ENCODE measurements at regions not wholly inside any gene's neighbourhood (a gene's known extent, or its start where the extent isn't known, plus 50 kb on each side); places are given as distances from the start of the nearest gene placed in this dataset.

DNA sequence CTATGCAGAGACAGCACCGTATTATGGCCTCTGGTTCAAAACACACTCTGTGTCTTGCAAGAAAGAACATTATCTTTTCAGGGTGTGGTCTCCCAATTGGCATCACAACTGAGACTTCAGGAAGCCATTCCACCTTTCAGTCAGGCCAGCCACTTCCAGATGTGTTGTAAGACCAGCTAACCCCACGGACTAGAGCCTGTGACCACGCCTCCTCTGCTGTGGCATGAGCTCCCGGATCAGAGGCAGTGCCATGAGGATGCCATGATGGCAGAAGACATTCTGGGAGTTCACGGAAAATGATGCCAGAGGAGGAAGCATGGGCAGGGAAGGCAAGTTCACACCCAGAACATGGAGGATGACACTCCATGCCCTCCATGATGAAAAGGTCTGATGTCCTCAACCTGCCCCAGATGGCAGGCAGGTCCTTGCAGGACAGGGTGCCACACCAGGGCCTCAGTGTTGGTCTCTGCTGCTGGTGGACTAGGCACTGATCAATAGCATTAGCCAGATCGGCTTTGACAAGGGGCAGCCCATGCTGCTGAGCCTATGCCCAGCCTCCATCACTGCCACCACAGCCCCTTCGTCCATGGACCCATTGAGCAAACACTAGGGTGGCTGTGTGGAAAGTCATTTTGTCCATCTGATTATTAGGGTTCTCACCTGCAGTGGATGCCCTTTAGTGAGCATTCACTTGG is 341.6 kb downstream of the MATN1 start:
- Histone ChIP-seq H3K36me3 (ENCODE audit: insufficient read depth) (no peaks in the 10 kb centered on the region), H3K79me2 (ENCODE audit: insufficient read depth, low read depth) (no peaks in the 10 kb centered on the region), H3K4me1 (ENCODE audit: low read depth, poor library complexity, severe bottlenecking) (no peaks in the 10 kb centered on the region), H3K27ac (no peak overlapping the region), H3K27me3 (ENCODE audit: insufficient read depth, low read depth) (no peaks in the 10 kb centered on the region; the same call in 1 of the 2 replicates), H3K4me3 (IDR thresholded peaks at IDR 0.05; ENCODE audit: insufficient read depth, low read depth, low read length) (no peak overlapping the region), H3K9ac (no peak overlapping the region), H4K20me1 (ENCODE audit: insufficient read depth) (no peaks in the 10 kb centered on the region), H2AFZ (ENCODE audit: low read depth) (no peak overlapping the region), H3K4me2 (no peak overlapping the region)
- TF ChIP-seq, protein P1, sequence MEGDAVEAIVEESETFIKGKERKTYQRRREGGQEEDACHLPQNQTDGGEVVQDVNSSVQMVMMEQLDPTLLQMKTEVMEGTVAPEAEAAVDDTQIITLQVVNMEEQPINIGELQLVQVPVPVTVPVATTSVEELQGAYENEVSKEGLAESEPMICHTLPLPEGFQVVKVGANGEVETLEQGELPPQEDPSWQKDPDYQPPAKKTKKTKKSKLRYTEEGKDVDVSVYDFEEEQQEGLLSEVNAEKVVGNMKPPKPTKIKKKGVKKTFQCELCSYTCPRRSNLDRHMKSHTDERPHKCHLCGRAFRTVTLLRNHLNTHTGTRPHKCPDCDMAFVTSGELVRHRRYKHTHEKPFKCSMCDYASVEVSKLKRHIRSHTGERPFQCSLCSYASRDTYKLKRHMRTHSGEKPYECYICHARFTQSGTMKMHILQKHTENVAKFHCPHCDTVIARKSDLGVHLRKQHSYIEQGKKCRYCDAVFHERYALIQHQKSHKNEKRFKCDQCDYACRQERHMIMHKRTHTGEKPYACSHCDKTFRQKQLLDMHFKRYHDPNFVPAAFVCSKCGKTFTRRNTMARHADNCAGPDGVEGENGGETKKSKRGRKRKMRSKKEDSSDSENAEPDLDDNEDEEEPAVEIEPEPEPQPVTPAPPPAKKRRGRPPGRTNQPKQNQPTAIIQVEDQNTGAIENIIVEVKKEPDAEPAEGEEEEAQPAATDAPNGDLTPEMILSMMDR (conservative IDR thresholded peaks at IDR 0.05; ENCODE audit: low read depth, low read length), result no peak

DNA sequence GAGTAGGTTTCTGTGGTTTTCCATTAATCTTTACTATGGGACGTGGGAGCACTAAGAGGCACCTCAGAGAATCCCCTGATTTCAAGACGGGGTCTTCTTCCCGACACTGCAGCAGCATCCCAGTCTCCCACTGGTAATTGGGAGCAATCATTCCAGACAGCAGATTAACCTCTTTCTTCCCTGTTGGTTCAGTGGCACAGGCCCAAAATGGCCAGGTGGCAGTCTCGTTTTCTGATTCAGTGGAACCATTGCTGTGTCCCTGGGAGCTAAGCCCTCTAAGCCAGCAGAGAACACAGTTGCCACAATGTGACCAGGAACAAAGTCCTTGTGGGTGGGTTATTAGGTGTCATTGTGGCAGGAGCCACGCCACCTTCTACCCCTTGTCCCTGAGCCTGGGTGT is 342.1 kb downstream of the MATN1 start:
- Histone ChIP-seq H3K27ac (no peak overlapping the region), H3K36me3 (ENCODE audit: insufficient read depth) (no peaks in the 10 kb centered on the region), H3K4me2 (no peak overlapping the region), H3K4me3 (IDR thresholded peaks at IDR 0.05; ENCODE audit: insufficient read depth, low read depth, low read length) (no peak overlapping the region), H3K9ac (no peak overlapping the region), H2AFZ (ENCODE audit: low read depth) (no peak overlapping the region), H3K4me1 (ENCODE audit: low read depth, poor library complexity, severe bottlenecking) (no peaks in the 10 kb centered on the region), H3K79me2 (ENCODE audit: insufficient read depth, low read depth) (no peaks in the 10 kb centered on the region), H4K20me1 (ENCODE audit: insufficient read depth) (no peaks in the 10 kb centered on the region), H3K27me3 (ENCODE audit: insufficient read depth, low read depth) (peaks cover 3% of the 10 kb centered on the region; the same call in 1 of the 2 replicates)
- TF ChIP-seq, protein P1 (conservative IDR thresholded peaks at IDR 0.05; ENCODE audit: low read depth, low read length), result no peak

DNA sequence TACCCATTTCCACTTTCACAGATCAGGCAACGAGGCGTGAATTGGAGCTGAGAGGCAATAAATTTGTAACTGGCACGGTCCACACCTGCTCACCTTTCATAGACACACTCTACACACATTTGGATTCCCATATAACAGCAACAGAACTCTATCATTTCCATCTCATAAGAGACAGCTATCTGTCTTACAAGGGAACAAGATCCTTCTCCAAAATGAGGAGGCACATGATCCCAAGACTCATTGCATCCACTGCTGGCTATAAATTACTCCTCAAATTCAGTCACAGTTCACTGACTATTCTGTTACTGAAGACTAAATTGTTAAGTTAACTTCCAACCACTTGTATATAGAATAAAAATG is 342.8 kb downstream of the MATN1 start:
- Histone ChIP-seq H3K4me2 (no peak overlapping the region), H3K27ac (no peak overlapping the region), H3K9ac (no peak overlapping the region), H3K4me3 (IDR thresholded peaks at IDR 0.05; ENCODE audit: insufficient read depth, low read depth, low read length) (no peak overlapping the region), H3K36me3 (ENCODE audit: insufficient read depth) (no peaks in the 10 kb centered on the region), H3K4me1 (ENCODE audit: low read depth, poor library complexity, severe bottlenecking) (no peaks in the 10 kb centered on the region), H2AFZ (ENCODE audit: low read depth) (no peak overlapping the region), H3K79me2 (ENCODE audit: insufficient read depth, low read depth) (no peaks in the 10 kb centered on the region), H4K20me1 (ENCODE audit: insufficient read depth) (no peaks in the 10 kb centered on the region), H3K27me3 (ENCODE audit: insufficient read depth, low read depth) (peaks cover 3% of the 10 kb centered on the region; the same call in 1 of the 2 replicates)
- TF ChIP-seq, protein P1 (conservative IDR thresholded peaks at IDR 0.05; ENCODE audit: low read depth, low read length), result peak; percentile 11; the same call in 1 of the 2 replicates

DNA sequence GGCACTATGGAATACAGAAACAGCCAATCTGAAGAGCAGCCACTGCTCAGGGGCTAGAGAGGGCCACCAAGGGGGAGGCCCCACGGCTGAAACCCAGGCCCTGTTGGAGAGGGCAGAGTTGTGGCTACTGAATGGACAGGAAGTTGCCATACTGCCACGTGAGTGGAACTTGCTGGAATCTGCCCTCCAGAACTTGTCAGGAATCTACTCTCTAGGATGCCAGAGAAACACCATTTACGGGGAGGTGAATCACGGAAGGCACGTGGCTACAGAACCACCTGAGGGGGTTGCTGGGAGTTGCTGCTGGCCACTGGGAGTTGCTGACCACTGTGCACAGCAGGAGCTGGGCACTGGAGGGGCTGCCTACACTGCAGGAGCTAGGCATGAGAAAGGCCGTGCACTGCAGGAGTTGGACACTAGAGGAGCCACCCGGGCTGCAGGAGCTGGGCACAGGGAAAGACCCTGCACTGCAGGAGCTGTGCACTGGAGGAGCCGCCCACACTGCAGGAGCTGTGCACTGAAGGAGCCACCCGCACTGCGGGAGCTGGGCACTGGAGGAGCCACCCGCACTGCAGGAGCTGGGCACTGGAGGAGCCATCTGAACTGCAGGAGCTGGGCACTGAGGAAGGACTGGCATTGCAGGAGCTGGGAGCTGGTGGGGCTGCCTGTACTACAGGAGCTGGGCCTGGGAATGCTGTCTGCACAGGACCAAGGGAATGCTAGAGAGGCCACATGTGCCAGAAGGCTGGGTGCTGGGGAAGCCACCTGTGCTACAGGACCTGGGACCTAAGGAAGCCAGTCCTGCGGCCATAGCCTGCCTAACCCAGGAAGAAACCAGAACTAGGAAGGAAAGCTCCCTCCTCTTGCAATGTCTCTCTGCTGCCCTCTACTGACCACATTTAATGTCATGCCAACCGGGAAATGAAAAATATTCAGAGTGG is 343.4 kb downstream of the MATN1 start:
- TF ChIP-seq, protein P1 (conservative IDR thresholded peaks at IDR 0.05; ENCODE audit: low read depth, low read length), result peak; percentile 78
- H4K20me1 ChIP-seq (ENCODE audit: insufficient read depth), result no peaks in the 10 kb centered on the region

More for the DNA sequence above, 343.4 kb downstream of the MATN1 start:
- Histone ChIP-seq H3K79me2 (ENCODE audit: insufficient read depth, low read depth) (no peaks in the 10 kb centered on the region), H2AFZ (ENCODE audit: low read depth) (no peak overlapping the region), H3K9ac (no peak overlapping the region), H3K4me3 (IDR thresholded peaks at IDR 0.05; ENCODE audit: insufficient read depth, low read depth, low read length) (no peak overlapping the region), H3K27ac (no peak overlapping the region), H3K27me3 (ENCODE audit: insufficient read depth, low read depth) (peaks cover 5% of the 10 kb centered on the region; the same call in 1 of the 2 replicates), H3K4me1 (ENCODE audit: low read depth, poor library complexity, severe bottlenecking) (no peaks in the 10 kb centered on the region), H3K4me2 (no peak overlapping the region), H3K36me3 (ENCODE audit: insufficient read depth) (no peaks in the 10 kb centered on the region)

Measured in KMS-11 (cell line).